NOMO-1 treated with DMSO at 0.1 percent for 48 hours (cell line): ENCODE measurements at regions not wholly inside any gene's neighbourhood (a gene's known extent, or its start where the extent isn't known, plus 50 kb on each side); places are given as distances from the start of the nearest gene placed in this dataset.
A peak's percentile ranks its signal among the peaks of the same experiment; 100 is the strongest.

ENCODE experiments used
- DNase-seq: peaks from one replicate; lab custom pipeline; 2025; ENCODE audit not compliant: unreplicated experiment; lab: John Stamatoyannopoulos, UW

- DNase-seq, result no peak
These were observed 142.7 kb downstream of the CYP26B1 start for GRCh38 chr2:72004976-72005375.

- no peak for DNase-seq
These were observed 143.3 kb downstream of the CYP26B1 start for GRCh38 chr2:72004201-72004915.

DNA sequence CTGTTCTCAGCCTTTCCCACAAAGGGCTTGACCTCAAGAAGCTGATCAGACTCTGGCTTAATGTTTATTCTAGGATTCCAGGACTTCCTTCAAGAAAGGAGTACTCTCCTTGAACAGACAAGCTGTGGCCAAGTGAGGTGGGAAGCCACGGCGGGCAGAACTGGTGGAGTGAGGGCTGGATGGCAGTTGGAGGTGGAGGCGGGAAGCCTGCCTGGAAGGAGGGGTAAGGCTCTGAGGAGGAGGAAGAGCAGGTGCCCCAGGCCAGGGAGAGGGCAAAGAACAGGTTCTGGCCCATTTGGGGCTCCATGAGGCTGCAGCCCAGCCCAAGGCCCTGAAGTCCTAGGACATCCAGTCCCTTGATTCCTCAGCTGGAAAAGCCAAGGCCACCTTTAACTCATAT lies 143.9 kb downstream of the CYP26B1 start:
- no peak for DNase-seq

- no peak for DNase-seq
These were observed 144.5 kb downstream of the CYP26B1 start for GRCh38 chr2:72003124-72003523.

GRCh38 chr2:72001937-72002690 lies 145.5 kb downstream of the CYP26B1 start:
- DNase-seq, result no peak

GRCh38 chr2:72000110-72000509 lies 147.6 kb downstream of the CYP26B1 start:
- DNase-seq, result no peak

DNA sequence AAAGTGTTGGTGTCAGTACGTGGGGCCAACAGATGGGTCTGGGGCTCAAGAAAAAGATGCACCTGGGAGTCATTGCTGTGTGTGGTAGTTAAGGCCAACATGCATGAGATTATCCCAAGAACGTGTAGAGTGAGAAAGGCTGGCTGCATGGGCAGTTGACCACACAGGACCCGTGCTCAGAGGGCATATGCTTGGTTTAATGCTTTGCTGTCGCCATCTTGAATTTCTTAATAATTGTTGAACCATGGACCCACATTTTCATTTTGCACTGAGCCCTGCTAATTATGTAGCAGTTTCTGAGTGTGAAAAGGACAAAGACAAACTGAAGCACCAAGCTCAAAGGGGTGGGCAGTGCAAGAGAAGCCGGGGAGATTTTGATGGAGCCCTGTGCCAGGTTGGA lies 148.1 kb downstream of the CYP26B1 start:
- DNase-seq, result no peak

- no peak for DNase-seq
These were observed 149.8 kb downstream of the CYP26B1 start for GRCh38 chr2:71997843-71998242.

- peak; percentile 11 for DNase-seq
These were observed 152.5 kb downstream of the CYP26B1 start for GRCh38 chr2:71995067-71995665.

- no peak for DNase-seq
These were observed 155.6 kb downstream of the CYP26B1 start for GRCh38 chr2:71992036-71992435.

DNA sequence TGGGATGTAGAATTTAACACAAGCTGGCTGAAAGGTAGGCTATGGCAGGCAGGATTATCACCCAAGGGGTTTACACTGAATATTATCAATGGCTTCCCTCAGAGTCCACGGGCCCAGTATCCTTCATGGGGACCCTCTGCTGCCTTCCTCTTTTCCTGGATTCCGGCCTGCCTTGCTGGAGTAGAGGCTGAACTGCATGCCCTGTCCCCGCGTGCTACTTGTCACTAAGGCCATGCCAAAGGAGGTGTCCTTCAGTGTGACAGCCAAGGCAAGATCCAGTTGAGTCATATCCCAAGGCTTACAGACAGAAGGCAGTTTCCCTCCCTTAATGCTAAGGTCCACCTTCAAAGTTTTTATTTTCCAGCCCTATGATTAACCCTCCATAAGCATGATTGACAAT lies 156.3 kb downstream of the CYP26B1 start:
- DNase-seq, result no peak

GRCh38 chr2:71990826-71991225 lies 156.8 kb downstream of the CYP26B1 start:
- DNase-seq, result no peak

DNA sequence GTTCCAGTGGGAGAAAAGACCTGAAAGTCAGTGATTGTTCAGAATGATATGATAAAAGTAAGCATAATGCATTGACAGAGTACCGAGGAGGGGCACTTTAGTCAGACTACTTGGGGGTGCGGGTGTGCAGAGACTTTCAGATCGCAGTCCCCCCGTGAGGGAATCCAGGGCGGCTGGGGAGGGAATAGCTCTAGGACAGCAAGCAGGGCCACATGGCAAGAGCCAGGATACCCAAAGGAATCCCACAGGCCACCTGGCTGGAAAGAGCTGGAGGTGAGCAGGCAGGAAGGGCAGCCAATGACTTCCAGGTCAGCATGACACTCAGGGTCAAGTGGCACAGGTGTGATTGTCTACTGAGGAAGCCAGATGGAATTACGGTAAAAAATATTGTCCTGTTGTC lies 157.5 kb downstream of the CYP26B1 start:
- DNase-seq, result no peak

DNA sequence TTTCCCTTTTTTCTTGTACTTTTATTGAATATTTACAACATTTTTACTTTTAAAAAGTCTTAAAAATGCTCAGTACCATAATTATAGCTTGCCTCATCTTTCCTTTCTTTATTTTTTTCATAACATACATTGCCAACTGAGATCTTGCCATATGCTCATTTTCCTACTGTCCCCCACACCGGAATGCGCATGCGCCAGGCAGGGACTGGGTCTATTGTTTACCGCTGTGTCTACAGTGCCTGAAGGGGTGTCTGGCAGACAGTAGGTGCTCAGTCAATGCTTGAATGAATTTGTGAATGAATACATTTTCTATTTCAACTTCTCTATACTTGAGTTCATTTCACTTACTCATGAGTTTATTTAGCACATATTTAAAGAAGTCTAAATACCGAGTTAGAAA lies 158.0 kb downstream of the CYP26B1 start:
- no peak for DNase-seq

- DNase-seq, result no peak
These were observed 159.5 kb downstream of the CYP26B1 start for GRCh38 chr2:71988170-71988569.

GRCh38 chr2:71976685-71977084 lies 171.0 kb downstream of the CYP26B1 start:
- no peak for DNase-seq

GRCh38 chr2:71974846-71975245 lies 172.8 kb downstream of the CYP26B1 start:
- DNase-seq, result no peak

DNA sequence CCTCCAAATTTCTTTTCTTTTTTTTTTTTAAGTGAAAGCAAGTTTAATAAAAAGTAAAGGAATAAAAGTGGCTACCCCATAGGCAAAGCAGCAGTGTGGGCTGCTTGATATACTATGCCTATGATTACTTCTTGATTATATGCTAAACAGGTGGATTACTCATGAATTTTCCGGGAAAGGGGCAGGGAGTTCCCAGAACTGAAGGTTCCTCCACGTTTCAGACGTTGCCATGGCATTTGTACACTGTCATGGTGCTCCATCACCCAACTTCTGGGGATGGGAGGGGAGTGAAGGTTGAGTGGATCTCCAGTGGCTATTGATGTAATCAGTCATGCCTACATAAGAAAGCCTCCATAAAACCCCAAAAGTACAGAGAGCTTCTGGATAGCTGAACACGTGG lies 176.2 kb downstream of the CYP26B1 start:
- no peak for DNase-seq

GRCh38 chr2:71965530-71965929 lies 182.1 kb downstream of the CYP26B1 start:
- DNase-seq, result no peak

DNA sequence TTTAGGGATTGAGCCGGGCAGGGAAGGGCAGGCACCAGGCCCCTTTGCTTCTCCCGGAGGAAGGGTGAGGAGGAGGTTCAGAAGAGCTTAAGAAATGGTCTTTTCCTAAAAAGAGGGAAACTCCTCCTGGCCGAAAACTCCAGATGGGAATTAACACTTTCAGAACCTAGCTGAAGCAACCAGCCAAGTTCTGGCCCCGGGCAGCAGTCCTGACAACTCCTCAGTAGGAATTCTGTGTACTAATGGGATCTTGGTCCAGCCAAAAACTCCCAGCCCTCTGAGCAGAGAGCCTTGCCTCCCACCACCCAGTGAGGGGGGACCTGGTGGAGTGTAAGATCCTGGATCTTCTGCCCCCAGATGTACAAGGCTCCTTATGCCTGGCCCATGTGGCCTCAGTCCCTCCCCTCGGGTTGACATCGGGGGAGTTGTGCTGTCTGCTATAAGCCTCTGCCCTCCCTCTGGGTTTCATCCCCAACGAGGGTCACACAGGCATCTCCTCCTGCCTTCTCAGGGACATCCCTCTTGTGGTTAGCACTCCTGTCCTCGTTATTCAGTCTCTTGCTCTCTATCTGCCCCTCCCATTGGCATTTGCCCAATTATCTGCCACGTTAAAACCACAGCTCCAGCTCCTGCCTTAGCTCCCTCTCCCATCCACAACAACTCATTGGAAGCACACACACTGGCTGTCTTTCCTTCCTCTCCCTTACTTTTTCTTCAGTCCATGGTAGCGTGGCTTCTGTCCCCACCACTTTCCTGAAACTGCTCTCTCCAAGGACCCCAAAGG lies 184.6 kb downstream of the CYP26B1 start:
- DNase-seq, result no peak

DNA sequence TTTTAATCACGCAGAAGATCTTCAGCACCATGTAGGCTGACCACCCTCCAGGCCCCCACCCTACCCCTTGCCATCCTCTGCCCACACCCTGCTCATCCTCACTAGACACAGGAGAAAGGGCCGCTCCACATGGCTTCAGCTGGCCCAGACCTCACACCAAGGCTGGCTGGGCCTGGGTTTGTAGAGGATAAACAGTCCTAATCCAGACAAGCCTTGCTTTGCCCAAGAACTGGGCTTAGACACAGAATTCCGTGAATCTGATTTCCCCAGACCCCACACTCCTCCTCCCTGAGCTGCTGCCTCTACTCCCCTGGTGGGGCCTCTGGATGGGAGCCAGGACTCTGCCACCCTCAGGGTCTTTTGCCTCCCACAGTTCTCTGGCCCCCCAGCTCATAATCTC lies 185.3 kb downstream of the CYP26B1 start:
- DNase-seq, result no peak
